ENCODE measurements at regions not wholly inside any gene's neighbourhood (a gene's known extent, or its start where the extent isn't known, plus 50 kb on each side); places are given as distances from the start of the nearest gene placed in this dataset.

GRCh38 chr5:29889051-29889450, 1304.4 kb upstream of the CDH6 start:
- Mint-ChIP-seq H3K36me3 (ENCODE audit: low read depth) (no peaks in the 10 kb centered on the region), H3K4me1 (ENCODE audit: low read depth) (no peaks in the 10 kb centered on the region), H3K4me3 (no peak overlapping the region), H3K9me3 (peaks cover 15% of the 10 kb centered on the region), H3K27me3 (no peaks in the 10 kb centered on the region), H3K27ac (no peak overlapping the region)
- DNase-seq (no peak), ATAC-seq (no peak)
- TF ChIP-seq CTCF (IDR thresholded peaks at IDR 0.05): no peak
- ChIA-PET CTCF (no interaction called here), POLR2A (no interaction called here)
- intact Hi-C loops (cut with micrococcal nuclease): no loop called here

- H3K4me3 Mint-ChIP-seq: no peak overlapping the region
- intact Hi-C loops (cut with micrococcal nuclease): no loop called here
- no peak for ATAC-seq
- H3K9me3 Mint-ChIP-seq: peaks cover 9% of the 10 kb centered on the region
- no peaks in the 10 kb centered on the region for H3K27me3 Mint-ChIP-seq
- H3K36me3 Mint-ChIP-seq (ENCODE audit: low read depth): no peaks in the 10 kb centered on the region
- ChIA-PET POLR2A (no interaction called here), CTCF (interaction anchor here (1.0 kb wide), 1 partner anchor 19 kb away, joined by 3 read pairs; no protein-coding TSS in a partner anchor)
- no peak for DNase-seq
- TF ChIP-seq CTCF (IDR thresholded peaks at IDR 0.05): no peak
- no peak overlapping the region for H3K27ac Mint-ChIP-seq
- no peaks in the 10 kb centered on the region for H3K4me1 Mint-ChIP-seq (ENCODE audit: low read depth)
Observed at GRCh38 chr5:29885595-29885994, 1307.9 kb upstream of the CDH6 start.

- H3K27me3 Mint-ChIP-seq: no peaks in the 10 kb centered on the region
- intact Hi-C loops (cut with micrococcal nuclease): no loop called here
- no peak for DNase-seq
- no peak for ATAC-seq
- no peaks in the 10 kb centered on the region for H3K36me3 Mint-ChIP-seq (ENCODE audit: low read depth)
- no peak for TF ChIP-seq CTCF (IDR thresholded peaks at IDR 0.05)
- POLR2A ChIA-PET: no interaction called here
- CTCF ChIA-PET: no interaction called here
- H3K4me1 Mint-ChIP-seq (ENCODE audit: low read depth): no peaks in the 10 kb centered on the region
- no peak overlapping the region for H3K27ac Mint-ChIP-seq
- H3K4me3 Mint-ChIP-seq: no peak overlapping the region
- H3K9me3 Mint-ChIP-seq: peaks cover 11% of the 10 kb centered on the region
Observed at GRCh38 chr5:29882036-29882435, 1311.5 kb upstream of the CDH6 start.

DNA sequence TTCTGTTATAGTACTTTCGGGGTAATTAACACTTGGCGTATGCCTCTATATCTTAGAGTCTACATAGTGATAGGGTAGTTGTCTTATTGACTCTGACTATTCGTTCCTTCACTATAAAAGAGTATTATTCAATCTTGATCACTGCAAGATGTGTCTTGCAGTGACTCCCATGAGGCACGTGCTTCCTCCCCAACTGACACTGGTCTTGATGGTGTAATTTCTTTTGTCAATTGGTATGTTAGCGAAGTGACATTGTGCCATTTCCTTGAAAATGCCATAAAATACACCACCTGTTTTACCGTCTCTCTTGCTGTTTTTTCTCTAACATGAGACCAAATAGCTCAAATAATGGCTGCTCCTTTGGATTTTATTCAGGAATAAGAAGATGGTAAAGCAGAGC, 1314.1 kb upstream of the CDH6 start:
- TF ChIP-seq CTCF (IDR thresholded peaks at IDR 0.05): no peak
- H3K27me3 Mint-ChIP-seq: no peaks in the 10 kb centered on the region
- DNase-seq (no peak), ATAC-seq (no peak)
- no peak overlapping the region for H3K27ac Mint-ChIP-seq
- H3K4me3 Mint-ChIP-seq: no peak overlapping the region
- POLR2A ChIA-PET: no interaction called here
- peaks cover 12% of the 10 kb centered on the region for H3K9me3 Mint-ChIP-seq
- H3K36me3 Mint-ChIP-seq (ENCODE audit: low read depth): no peaks in the 10 kb centered on the region
- intact Hi-C loops (cut with micrococcal nuclease): no loop called here
- CTCF ChIA-PET: no interaction called here
- no peaks in the 10 kb centered on the region for H3K4me1 Mint-ChIP-seq (ENCODE audit: low read depth)

DNA sequence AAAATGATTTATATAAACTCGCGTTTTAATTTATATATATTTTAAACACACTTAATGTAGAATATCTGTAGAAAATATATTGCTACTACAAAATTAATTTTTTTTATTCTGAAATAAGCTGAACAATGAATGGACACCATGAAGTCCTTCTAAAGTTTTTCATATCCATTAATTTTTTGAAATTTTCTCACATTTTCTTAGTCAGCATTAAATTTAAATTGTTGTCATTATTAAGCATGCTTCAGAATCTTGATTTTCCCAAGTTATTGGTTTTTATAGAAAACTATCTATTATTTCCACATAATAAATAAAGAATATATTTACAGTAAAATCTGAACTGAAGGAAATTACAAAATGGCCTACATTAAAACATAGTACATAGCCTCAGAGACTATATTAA, 1314.9 kb upstream of the CDH6 start:
- no peaks in the 10 kb centered on the region for H3K27me3 Mint-ChIP-seq
- POLR2A ChIA-PET: no interaction called here
- ATAC-seq (no peak), DNase-seq (no peak)
- CTCF ChIA-PET: no interaction called here
- H3K9me3 Mint-ChIP-seq: peaks cover 12% of the 10 kb centered on the region
- no peak overlapping the region for H3K27ac Mint-ChIP-seq
- H3K4me3 Mint-ChIP-seq: no peak overlapping the region
- no peaks in the 10 kb centered on the region for H3K4me1 Mint-ChIP-seq (ENCODE audit: low read depth)
- no peaks in the 10 kb centered on the region for H3K36me3 Mint-ChIP-seq (ENCODE audit: low read depth)
- intact Hi-C loops (cut with micrococcal nuclease): no loop called here
- TF ChIP-seq CTCF (IDR thresholded peaks at IDR 0.05): no peak
